ENCODE measurements at regions not wholly inside any gene's neighbourhood (a gene's known extent, or its start where the extent isn't known, plus 50 kb on each side); places are given as distances from the start of the nearest gene placed in this dataset.

GRCh38 chr4:17376205-17376604, 135.7 kb downstream of the QDPR start:
- intact Hi-C loops (cut with DNase I): no loop called here
- H3K4me1 ChIP-seq: no peaks in the 10 kb centered on the region
- DNase-seq (no peak), ATAC-seq (no peak)
- TF ChIP-seq CTCF (IDR thresholded peaks at IDR 0.05): no peak
- no peaks in the 10 kb centered on the region for H3K9me3 ChIP-seq
- H3K27ac ChIP-seq: no peak overlapping the region
- H3K36me3 ChIP-seq: no peaks in the 10 kb centered on the region
- H3K27me3 ChIP-seq: no peaks in the 10 kb centered on the region
- H3K4me3 ChIP-seq: no peak overlapping the region

- DNase-seq (no peak), ATAC-seq (no peak)
- no peaks in the 10 kb centered on the region for H3K27me3 ChIP-seq
- no peaks in the 10 kb centered on the region for H3K4me1 ChIP-seq
- no peaks in the 10 kb centered on the region for H3K36me3 ChIP-seq
- intact Hi-C loops (cut with DNase I): no loop called here
- TF ChIP-seq CTCF (IDR thresholded peaks at IDR 0.05): no peak
- no peak overlapping the region for H3K27ac ChIP-seq
- H3K4me3 ChIP-seq: no peak overlapping the region
- H3K9me3 ChIP-seq: no peaks in the 10 kb centered on the region
These were observed 138.2 kb downstream of the QDPR start for GRCh38 chr4:17373666-17374065.

GRCh38 chr4:17370818-17371217, 141.1 kb downstream of the QDPR start:
- no peak for TF ChIP-seq CTCF (IDR thresholded peaks at IDR 0.05)
- Histone ChIP-seq H3K27me3 (no peaks in the 10 kb centered on the region), H3K9me3 (no peaks in the 10 kb centered on the region), H3K27ac (no peak overlapping the region), H3K4me1 (no peaks in the 10 kb centered on the region), H3K4me3 (no peak overlapping the region), H3K36me3 (no peaks in the 10 kb centered on the region)
- DNase-seq (no peak), ATAC-seq (no peak)
- intact Hi-C loops (cut with DNase I): no loop called here

- Histone ChIP-seq H3K9me3 (no peaks in the 10 kb centered on the region), H3K27ac (no peak overlapping the region), H3K27me3 (no peaks in the 10 kb centered on the region), H3K4me1 (no peaks in the 10 kb centered on the region), H3K36me3 (no peaks in the 10 kb centered on the region), H3K4me3 (no peak overlapping the region)
- no peak for TF ChIP-seq CTCF (IDR thresholded peaks at IDR 0.05)
- intact Hi-C loops (cut with DNase I): no loop called here
- no peak for ATAC-seq
- DNase-seq: no peak
These were observed 143.5 kb downstream of the QDPR start for GRCh38 chr4:17368408-17368807.

- intact Hi-C loops (cut with DNase I): no loop called here
- Histone ChIP-seq H3K4me1 (no peaks in the 10 kb centered on the region), H3K36me3 (no peaks in the 10 kb centered on the region), H3K27ac (no peak overlapping the region), H3K4me3 (no peak overlapping the region), H3K9me3 (no peaks in the 10 kb centered on the region), H3K27me3 (no peaks in the 10 kb centered on the region)
- ATAC-seq: no peak
- no peak for DNase-seq
- no peak for TF ChIP-seq CTCF (IDR thresholded peaks at IDR 0.05)
These were observed 144.7 kb downstream of the QDPR start for GRCh38 chr4:17367201-17367600.

GRCh38 chr4:17366496-17366895, 145.4 kb downstream of the QDPR start:
- no peaks in the 10 kb centered on the region for H3K27me3 ChIP-seq
- ATAC-seq (no peak), DNase-seq (no peak)
- no peak for TF ChIP-seq CTCF (IDR thresholded peaks at IDR 0.05)
- H3K9me3 ChIP-seq: no peaks in the 10 kb centered on the region
- no peak overlapping the region for H3K4me3 ChIP-seq
- H3K4me1 ChIP-seq: no peaks in the 10 kb centered on the region
- H3K27ac ChIP-seq: no peak overlapping the region
- no peaks in the 10 kb centered on the region for H3K36me3 ChIP-seq
- intact Hi-C loops (cut with DNase I): no loop called here

Data from upper lobe of right lung (tissue), 1 donor.